Erythroblast (primary cell): ENCODE measurements at regions not wholly inside any gene's neighbourhood (a gene's known extent, or its start where the extent isn't known, plus 50 kb on each side); places are given as distances from the start of the nearest gene placed in this dataset.

Experiments used
- GATA1 ChIP-seq: IDR thresholded peaks from 2 replicates; pipeline ENCODE4 v1.6.1; 2011; ENCODE audit warnings: low read depth, mild to moderate bottlenecking, control low read depth, low read length, moderate library complexity
- POLR2A ChIP-seq: IDR thresholded peaks from 2 replicates; pipeline ENCODE4 v1.6.1; 2011; ENCODE audit warnings: mild to moderate bottlenecking, low read length

DNA sequence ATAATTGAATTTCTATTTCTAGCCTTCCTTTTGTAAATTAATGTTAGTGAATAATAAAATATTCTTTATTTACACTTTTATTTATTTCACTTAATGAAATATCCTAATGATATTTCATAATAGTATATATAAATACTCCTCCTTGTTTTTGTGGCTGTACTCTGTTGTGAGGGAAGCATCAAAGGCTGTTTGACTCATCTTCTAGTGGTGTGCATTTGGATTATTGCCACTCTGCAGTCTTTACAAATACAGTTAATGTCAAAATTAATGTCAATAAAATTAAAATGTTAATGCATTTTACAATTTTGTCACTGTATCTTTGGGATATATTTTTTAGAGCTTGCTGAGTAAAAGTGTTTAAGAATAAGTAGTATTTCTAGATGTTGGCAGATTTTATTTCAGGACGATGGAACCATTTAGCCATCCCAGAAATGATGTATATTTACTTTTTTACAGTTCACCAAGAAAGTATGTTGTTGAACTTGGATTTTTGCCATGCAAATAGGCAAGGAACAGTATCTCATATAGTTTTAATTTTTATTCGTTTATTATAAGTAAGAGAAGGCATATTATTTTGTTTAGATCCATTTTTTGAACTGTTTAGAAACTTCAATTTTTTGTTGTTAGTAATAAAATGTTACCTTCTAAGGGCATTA, 281.2 kb upstream of the SLITRK6 start:
- TF ChIP-seq POLR2A (no peak), GATA1 (no peak)
